Epidermal melanocyte (primary cell): ENCODE measurements at regions not wholly inside any gene's neighbourhood (a gene's known extent, or its start where the extent isn't known, plus 50 kb on each side); places are given as distances from the start of the nearest gene placed in this dataset.
A peak's percentile ranks its signal among the peaks of the same experiment; 100 is the strongest.

Experiments
- DNase-seq: peaks from one replicate; pipeline ENCODE4 v3.0.0; 2011; ENCODE audit warnings: low spot score; ENCODE audit not compliant: insufficient read length

GRCh38 chr1:101290922-101291561 is 54.2 kb downstream of the S1PR1 start:
- no peak for DNase-seq

GRCh38 chr1:101291562-101292380 is 55.0 kb downstream of the S1PR1 start:
- DNase-seq = no peak

DNA sequence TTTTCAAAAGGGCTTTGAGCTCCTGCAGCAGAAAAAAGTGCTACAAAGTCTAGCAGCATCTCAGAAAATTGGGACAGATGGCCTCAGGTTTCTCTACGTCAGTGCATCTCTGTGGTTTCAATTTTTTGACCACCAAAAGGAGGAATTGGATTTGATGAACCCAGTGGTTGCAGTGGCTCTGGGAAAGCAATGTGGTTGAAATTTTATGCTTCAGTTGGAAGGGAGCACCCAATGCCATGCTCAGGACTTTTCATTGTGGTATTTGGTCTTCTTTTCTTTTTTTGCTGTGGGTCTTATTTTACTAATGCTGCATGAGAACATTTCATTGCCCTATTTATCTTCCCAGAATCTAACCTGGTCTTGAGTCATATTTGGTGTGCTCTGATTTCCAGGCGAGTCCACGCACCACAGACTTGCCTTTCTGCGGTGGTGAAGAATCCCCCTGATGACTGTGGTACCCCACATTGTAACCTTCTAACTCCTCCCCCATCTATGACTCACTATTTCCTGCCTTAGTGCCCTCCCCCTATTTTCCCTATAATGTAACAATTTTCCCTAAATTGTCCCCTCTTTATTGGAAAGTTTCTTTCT is 56.7 kb downstream of the S1PR1 start:
- no peak for DNase-seq

GRCh38 chr1:101295209-101295608 is 58.4 kb downstream of the S1PR1 start:
- no peak for DNase-seq

GRCh38 chr1:101298663-101299062 is 61.8 kb downstream of the S1PR1 start:
- DNase-seq = no peak

DNA sequence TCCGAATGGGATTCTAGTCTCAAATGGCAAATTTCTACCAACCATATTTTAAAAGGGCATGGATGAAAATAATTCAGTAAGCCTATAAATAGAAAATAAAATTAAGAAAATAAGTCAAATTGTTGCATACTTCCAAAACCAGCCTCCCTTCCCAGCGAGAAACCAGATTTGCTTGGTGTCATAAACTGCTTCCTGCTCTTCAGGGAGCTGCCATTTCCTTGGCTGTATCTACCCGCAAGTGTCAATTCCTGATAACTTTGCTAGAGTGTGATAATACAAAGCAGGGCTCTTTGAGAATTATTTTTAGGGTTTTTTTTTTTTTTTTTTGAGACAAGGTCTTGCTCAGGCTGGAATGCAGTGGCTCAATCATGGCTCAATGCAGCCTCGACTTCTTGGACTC is 62.3 kb downstream of the S1PR1 start:
- DNase-seq = no peak

- no peak for DNase-seq
These were observed 62.9 kb downstream of the S1PR1 start for GRCh38 chr1:101299710-101300109.

DNA sequence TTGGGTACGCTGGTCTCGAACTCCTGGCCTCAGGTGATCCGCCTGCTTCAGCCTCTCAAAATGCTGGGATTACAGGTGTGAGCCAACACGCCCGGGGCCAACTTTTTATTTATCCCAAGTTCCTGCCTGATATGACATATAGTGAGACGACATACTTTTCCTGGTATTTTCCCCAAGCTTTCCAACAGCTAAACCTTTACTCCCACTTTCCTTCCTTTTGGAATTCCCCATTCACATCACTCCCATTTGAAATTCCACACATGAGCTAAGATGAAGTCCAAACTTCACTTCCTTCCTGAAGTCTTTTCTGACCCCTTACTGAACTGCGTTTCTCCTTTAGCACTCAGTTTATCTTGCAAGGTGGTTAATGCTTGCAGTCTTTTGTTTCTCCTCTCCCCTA is 64.1 kb downstream of the S1PR1 start:
- no peak for DNase-seq

- DNase-seq = no peak
These were observed 64.7 kb downstream of the S1PR1 start for GRCh38 chr1:101301446-101302057.

DNA sequence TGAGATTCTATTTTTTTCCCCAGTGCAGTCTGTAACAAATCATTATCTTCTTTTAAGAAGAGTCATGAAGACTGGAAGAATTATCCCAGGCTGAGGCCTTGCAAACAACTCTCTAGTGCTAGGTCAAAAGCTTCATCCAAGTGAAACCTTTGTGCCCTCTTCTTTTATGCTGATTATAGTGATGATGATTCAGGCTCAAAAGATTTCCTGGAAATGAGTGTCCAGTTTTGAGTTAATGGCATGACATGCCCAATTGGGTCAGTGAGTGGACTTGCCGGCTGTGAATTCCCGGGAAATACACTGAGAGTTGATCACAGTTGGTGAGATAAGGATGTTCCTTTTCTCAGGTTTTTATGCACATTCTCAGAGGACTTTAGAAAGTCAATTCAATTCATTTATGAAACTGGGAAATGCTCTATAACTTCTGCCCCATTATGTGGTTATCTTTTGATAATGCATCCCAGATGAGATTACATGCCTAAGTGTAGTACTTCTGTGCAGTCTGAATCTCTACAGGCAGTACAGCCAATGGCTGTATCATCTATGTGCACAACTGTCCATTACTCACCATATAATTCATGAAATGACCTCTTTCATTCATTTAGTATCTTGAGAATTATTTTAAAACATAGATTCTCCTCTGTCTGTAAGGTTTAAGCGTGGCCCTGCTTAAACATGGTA is 66.2 kb downstream of the S1PR1 start:
- no peak for DNase-seq

DNA sequence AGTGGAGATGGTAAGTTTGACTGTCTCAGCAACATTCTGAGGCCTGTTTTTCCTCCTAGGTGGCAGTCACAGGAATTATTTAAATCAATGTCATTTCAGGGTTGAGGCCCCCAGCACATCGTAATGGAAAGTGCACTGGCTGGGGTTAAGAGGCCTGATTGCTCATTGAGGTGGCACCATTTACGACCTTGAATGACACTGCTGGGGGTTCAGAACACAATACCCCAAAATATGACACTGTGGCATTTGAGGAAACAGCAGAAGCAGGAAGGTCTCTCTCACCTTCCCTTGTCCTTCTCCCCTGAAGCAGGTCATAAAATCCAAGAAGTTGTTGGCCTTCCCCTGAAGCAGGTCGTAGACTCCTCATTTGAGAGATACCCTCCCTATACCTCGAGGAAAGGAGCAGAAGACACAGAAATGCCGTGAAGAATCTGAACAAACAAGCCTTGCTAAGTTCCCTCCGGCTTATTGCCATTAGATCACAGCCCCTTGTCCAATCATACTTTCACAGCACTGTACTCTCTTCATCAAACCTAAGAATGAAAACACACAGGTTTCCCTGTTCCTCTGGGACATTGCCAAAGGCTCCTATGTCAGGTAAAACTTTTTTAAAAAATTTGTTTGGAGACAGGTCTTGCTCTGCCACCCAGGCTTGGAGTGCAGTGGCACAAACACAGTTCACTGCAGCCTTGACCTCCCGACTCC is 71.3 kb downstream of the S1PR1 start:
- DNase-seq = no peak

- DNase-seq = no peak
These were observed 72.1 kb downstream of the S1PR1 start for GRCh38 chr1:101308935-101309333.

- peak; percentile 52 for DNase-seq
These were observed 72.8 kb downstream of the S1PR1 start for GRCh38 chr1:101309334-101310311.

- no peak for DNase-seq
These were observed 73.7 kb downstream of the S1PR1 start for GRCh38 chr1:101310506-101310905.

DNA sequence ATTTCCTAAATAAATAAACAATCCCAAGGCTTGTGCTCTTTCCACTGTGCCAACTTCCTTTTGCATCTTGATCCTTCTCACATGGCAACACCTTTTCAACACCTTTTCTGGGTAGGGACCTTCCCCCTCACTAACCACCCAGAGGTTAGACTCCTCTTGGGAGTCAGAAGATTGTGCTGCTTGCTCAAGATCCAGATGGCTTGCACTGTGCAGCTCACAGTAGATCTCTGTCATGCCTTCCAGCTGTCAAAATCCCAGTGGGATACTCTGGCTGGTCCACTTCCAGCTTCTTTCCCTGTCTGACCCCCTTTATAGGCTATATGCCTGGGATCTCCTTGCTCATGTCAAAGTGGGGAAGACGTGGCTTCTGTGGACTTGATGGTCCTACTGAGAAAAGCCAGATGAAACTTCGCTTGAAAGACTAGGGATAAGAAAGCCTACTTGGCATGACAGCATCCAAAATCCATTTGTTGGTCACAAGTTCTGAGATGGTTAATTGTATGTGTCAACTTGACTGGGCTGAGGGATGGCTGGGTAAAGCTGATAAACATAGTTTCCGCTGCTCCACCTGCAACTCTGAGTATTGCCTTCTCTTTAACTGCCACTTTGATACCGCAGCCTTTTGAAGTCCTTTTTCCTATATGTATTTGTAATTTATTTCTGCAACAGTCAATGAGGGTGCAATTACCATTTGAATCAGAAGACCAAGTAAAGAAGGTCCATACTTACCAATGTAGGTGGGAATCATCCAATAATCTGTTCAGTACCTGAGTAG is 74.5 kb downstream of the S1PR1 start:
- no peak for DNase-seq

- no peak for DNase-seq
These were observed 75.3 kb downstream of the S1PR1 start for GRCh38 chr1:101312147-101312546.

GRCh38 chr1:101313356-101313755 is 76.5 kb downstream of the S1PR1 start:
- no peak for DNase-seq

- no peak for DNase-seq
These were observed 77.4 kb downstream of the S1PR1 start for GRCh38 chr1:101314244-101314643.

GRCh38 chr1:101316256-101316655 is 79.4 kb downstream of the S1PR1 start:
- no peak for DNase-seq
